CD4-positive, alpha-beta T cell treated with Interleukin-4 for 4 hours (primary cell): ENCODE measurements at regions not wholly inside any gene's neighbourhood (a gene's known extent, or its start where the extent isn't known, plus 50 kb on each side); places are given as distances from the start of the nearest gene placed in this dataset.

ENCODE experiments used
- DNase-seq: peaks from one replicate; pipeline ENCODE4 v3.0.0-alpha.2; 2020

DNA sequence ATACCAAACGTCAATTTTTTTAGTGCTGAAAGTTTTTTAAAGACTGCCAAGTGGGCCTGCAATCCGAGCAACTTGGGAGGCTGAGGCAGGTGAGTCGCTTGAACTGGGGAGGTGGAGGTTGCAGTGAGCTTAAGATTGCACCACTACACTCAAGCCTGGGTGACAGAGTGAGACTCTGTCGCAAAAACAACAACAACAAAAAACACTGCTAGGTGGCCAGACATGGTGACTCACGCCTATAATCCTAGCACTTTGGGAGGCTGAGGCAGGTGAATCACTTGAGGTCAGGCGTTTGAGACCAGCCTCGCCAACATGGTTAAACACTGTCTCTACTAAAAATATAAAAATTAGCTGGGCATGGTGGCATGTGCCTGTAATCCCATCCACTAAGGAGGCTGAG lies 202.8 kb upstream of the COPS8 start:
- DNase-seq: no peak

DNA sequence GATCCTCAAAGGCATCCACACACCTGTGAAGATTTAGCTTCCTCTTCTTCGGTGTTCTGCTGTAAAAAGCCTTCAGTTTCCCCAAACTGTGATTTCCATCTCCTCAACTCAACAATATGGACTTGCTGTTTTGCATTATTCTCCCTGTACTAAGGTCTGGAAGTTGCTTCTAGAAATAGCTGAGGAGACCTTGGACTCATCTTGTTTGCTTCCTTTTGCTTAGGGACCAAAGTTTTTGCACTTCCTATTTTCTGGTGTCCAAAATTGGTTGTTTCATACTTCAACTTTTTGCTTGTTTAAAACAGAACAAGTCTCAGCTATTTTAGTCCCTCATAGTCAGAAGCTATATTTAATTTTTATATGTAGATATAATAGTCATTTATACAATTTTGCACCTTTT lies 201.9 kb upstream of the COPS8 start:
- no peak for DNase-seq

DNA sequence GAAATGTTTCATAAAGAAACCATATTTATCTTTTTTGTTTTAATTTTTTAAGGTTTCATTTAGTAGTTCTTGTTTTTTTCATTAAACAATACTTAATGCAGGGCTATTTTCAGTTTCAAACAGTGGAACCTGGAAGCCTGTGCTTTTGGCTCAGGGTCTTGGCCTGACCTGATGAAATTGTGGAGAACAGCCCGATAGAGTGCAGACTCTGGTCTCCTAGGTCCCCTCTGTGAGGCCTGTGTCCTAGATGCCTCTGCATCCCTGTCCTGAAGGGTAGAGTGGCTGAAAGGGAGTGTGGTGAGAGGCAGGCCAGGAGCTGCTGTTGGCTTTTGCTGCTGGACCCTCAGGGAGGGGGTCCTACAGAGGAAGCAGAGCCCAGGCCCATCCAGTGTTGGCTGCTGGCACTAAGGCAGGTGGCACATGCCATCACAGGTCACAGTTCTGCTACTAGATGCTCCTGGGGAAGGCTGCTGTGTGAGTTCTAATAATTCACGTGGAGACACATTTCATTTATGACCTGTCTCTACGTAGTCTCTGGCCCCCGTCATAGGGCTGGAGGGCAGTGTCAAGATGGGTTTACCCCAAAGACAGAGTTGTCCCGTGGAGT lies 201.0 kb upstream of the COPS8 start:
- no peak for DNase-seq

- DNase-seq: no peak
These were observed 199.2 kb upstream of the COPS8 start for GRCh38 chr2:236886456-236886855.

DNA sequence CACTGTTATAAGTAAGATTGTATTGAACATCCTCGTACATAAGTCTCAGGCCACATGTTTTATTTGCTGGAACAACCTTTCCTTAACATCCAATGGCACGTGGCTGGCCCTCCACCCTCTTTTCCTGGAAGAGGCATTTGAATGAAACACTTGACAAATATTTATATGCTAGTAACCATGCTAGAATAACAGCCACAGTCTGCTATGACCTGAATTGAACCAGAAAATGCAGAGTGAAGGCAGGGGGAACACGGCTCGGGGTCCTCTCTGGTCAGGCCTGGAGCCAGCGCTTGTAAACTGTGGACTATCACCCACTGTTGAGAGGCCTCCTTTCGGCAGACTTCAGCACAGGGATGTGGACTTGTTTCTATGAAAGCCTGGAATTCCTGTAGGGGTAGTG lies 198.2 kb upstream of the COPS8 start:
- no peak for DNase-seq

GRCh38 chr2:236887953-236888793 lies 197.5 kb upstream of the COPS8 start:
- no peak for DNase-seq

- no peak for DNase-seq
These were observed 196.6 kb upstream of the COPS8 start for GRCh38 chr2:236888794-236889780.

DNA sequence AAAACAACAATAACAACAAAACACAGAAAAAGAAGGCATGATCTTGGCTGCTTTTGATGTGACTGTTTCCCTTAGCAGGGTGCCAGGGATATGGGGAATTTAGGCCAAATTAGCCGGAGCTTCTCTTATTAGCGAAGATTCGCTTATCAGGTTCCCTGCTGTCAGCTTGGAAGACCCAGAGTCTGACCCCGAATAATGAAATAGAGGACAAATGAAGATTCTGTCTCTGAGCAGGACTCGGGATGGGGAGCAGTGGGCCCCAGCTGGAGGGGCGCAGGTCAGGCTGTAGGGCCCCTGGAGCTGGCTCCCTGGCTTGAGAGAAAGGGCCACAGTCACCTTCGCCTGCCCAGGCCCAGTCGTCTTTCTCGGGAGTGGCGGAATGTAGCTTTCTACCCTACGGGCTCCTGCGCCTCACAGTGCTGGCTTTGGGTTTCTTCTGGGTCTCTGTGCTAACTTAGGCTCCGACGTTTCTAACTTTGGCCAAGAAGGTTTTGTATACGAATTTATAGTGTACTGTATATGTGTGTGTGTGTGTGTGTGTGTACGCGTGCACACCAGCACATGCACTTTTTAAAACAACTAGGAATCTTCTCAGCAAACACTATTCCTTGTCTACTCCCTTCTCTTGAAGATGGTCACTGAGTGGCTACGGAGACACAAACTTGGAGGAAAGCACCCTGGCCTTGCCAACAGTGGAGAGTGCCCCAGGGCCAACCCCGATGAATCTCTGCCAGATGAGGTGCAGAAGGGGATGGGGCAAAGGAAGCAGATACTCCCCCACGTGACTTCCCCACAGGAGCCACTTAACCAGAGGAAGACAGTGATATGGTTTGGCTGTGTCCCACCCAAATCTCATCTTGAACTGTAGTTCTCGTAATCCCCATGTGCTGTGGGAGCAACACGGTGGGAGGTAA lies 195.6 kb upstream of the COPS8 start:
- no peak for DNase-seq

DNA sequence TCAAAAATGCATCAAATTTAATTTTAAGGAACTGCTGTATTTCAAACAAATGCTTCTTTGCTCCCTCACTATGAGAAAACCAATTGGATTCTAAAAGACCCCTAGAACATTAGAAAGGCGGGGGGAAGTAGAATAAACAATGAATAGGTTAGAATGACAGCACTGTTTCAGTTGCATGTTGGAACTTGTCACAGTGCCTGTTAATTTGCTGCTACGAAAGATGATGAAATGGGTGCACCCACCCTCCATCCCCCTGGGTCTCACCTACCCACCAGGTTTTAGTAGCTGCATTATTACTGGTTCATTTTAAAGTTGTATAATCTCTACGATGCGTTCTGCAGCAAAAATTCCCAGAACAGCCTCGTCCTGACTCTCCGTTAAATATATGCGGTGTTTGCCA lies 193.0 kb upstream of the COPS8 start:
- no peak for DNase-seq

GRCh38 chr2:236894791-236895190 lies 190.9 kb upstream of the COPS8 start:
- DNase-seq: no peak

DNA sequence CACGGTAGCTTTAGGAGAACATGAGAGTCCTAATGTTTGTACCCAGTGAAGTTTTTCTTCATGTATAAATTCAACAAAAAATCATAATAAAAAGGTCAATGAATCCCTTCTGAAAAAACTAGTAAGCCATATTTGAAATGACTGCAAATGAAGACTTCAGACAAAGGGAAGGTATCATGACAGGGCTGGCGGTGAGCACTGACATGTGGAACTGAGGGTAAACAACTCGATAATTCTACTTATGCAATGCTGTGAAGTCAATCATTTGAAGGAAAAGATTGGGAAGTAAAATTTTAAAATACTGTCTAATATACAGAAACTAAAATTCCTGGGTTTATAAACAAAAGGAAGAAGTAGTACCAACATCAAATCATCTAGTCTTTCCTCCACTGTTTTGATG lies 190.2 kb upstream of the COPS8 start:
- DNase-seq: no peak

DNA sequence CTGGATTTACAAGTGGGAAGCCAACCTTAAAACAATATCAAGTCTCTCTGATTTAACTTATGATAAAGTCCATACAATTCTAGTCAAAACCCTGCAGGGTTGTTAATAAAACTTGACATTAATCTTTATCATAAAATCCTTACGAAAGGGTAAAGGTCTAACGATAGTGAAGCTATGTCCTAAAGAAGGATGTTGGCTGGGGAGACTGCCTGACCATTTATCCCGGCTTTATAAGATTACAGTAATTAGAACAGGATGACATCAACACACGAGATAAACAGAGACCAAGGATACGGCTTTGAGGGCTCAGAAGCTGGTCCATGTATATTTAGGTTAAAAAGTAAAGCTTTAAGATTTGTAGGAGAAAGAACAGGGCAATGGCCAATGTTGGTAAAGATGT lies 189.0 kb upstream of the COPS8 start:
- DNase-seq: no peak

GRCh38 chr2:236899146-236899545 lies 186.5 kb upstream of the COPS8 start:
- DNase-seq: no peak

- no peak for DNase-seq
These were observed 185.6 kb upstream of the COPS8 start for GRCh38 chr2:236899950-236900640.

GRCh38 chr2:236901956-236902355 lies 183.7 kb upstream of the COPS8 start:
- DNase-seq: no peak

GRCh38 chr2:236903978-236904377 lies 181.7 kb upstream of the COPS8 start:
- no peak for DNase-seq

GRCh38 chr2:236904389-236905263 lies 181.1 kb upstream of the COPS8 start:
- no peak for DNase-seq

DNA sequence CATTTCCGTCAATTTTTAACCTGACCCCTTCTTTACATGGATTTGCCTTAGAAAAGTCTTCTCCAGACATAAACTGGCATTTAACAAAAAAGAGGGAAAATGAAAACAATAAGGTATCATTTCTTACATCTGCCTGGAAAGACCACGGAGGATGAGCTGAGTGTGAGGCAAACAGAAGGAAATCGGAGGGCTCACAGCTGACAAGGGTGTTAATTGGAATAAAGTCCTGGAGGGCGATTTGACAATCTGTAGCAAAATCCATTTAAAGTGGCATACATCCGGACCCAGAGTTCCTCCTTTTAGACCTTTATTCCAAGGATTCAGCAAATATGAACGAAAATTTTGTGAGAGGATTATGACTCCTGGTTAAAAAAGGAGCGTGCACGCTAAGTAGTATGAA lies 179.7 kb upstream of the COPS8 start:
- no peak for DNase-seq

GRCh38 chr2:236908439-236909192 lies 177.1 kb upstream of the COPS8 start:
- no peak for DNase-seq

- no peak for DNase-seq
These were observed 176.5 kb upstream of the COPS8 start for GRCh38 chr2:236909193-236909504.
